Keratinocyte (primary cell): ENCODE measurements at regions not wholly inside any gene's neighbourhood (a gene's known extent, or its start where the extent isn't known, plus 50 kb on each side); places are given as distances from the start of the nearest gene placed in this dataset.

Source experiments
- DNase-seq: peaks from one replicate; pipeline ENCODE4 v3.0.0-alpha.2; 2011; ENCODE audit warnings: low read depth, missing footprints, low spot score
- FAIRE-seq: peaks from 2 replicates; lab custom pipeline; 2011; peaks lifted over from hg19 to GRCh38; lab: Jason Lieb, UNC
- H2AFZ ChIP-seq: 2 replicates; pipeline ENCODE4 v1.6.0; 2012; ENCODE audit warnings: low read length, control low read depth, inconsistent platforms; ENCODE audit not compliant: control insufficient read depth
- H3K27ac ChIP-seq: 2 replicates; pipeline ENCODE4 v1.5.1; 2011; ENCODE audit warnings: low read length; ENCODE audit not compliant: control insufficient read depth, insufficient read depth
- H3K27me3 ChIP-seq: 3 replicates; pipeline ENCODE4 v1.6.0; 2011; ENCODE audit warnings: low read length; ENCODE audit not compliant: control insufficient read depth, insufficient read depth; ENCODE audit errors: extremely low read depth
- H3K36me3 ChIP-seq, 2 experiments: 2 replicates in 1 of 2; 3 replicates in 1 of 2; pipeline ENCODE4 v1.5.1; 2011; ENCODE audit warnings: low read length in 2 of 2, mild to moderate bottlenecking in 1 of 2; ENCODE audit not compliant: control insufficient read depth in 2 of 2, insufficient read depth in 2 of 2; ENCODE audit errors: extremely low read depth in 1 of 2
- H3K4me1 ChIP-seq: 3 replicates; pipeline ENCODE4 v1.5.1; 2011; ENCODE audit warnings: low read length; ENCODE audit not compliant: control insufficient read depth, insufficient read depth; ENCODE audit errors: extremely low read depth
- H3K4me2 ChIP-seq: 3 replicates; pipeline ENCODE4 v1.6.0; 2011; ENCODE audit warnings: low read depth, low read length; ENCODE audit not compliant: control insufficient read depth, insufficient read depth; ENCODE audit errors: extremely low read depth
- H3K4me3 ChIP-seq, 3 experiments: fragments of 200-600 bp in 1 of 3; sonication (generic) in 1 of 3; 2 replicates in 2 of 3; 3 replicates in 1 of 3; pipeline ENCODE4 v1.5.1; 2011 to 2016; ENCODE audit warnings: low read length in 3 of 3, mild to moderate bottlenecking in 3 of 3, control low read depth in 2 of 3, inconsistent platforms in 1 of 3, low read depth in 1 of 3, mixed read lengths in 1 of 3, mixed run types in 1 of 3, moderate library complexity in 1 of 3; ENCODE audit not compliant: control insufficient read depth in 2 of 3, insufficient read depth in 2 of 3; ENCODE audit errors: extremely low read depth in 1 of 3
- H3K79me2 ChIP-seq: 2 replicates; pipeline ENCODE4 v1.6.0; 2012; ENCODE audit warnings: low read length; ENCODE audit not compliant: control insufficient read depth, insufficient read depth
- H3K9ac ChIP-seq: 3 replicates; pipeline ENCODE4 v1.6.0; 2011; ENCODE audit warnings: low read length; ENCODE audit not compliant: control insufficient read depth, insufficient read depth; ENCODE audit errors: extremely low read depth
- H3K9me1 ChIP-seq: 3 replicates; pipeline ENCODE4 v1.6.0; 2011; ENCODE audit warnings: low read length; ENCODE audit not compliant: control insufficient read depth, insufficient read depth; ENCODE audit errors: extremely low read depth
- H3K9me3 ChIP-seq: 2 replicates; pipeline ENCODE4 v1.5.1; 2012; ENCODE audit warnings: low read depth, low read length; ENCODE audit not compliant: control insufficient read depth
- H4K20me1 ChIP-seq: 3 replicates; pipeline ENCODE4 v1.6.0; 2011; ENCODE audit warnings: low read length; ENCODE audit not compliant: control insufficient read depth, insufficient read depth; ENCODE audit errors: extremely low read depth
- CTCF ChIP-seq, 3 experiments: IDR thresholded peaks in 1 of 3; conservative IDR thresholded peaks in 1 of 3; optimal IDR thresholded peaks in 1 of 3; 2 replicates in 2 of 3; 3 replicates in 1 of 3; pipeline versions ENCODE3 to v1.5.1; 2011; ENCODE audit warnings: low read length in 3 of 3, mild to moderate bottlenecking in 3 of 3, moderate library complexity in 2 of 3, control low read depth in 1 of 3, inconsistent platforms in 1 of 3; ENCODE audit not compliant: insufficient read depth in 2 of 3; ENCODE audit errors: extremely low read depth in 1 of 3
- EZH2 ChIP-seq: IDR thresholded peaks from one replicate; pipeline ENCODE4 v1.6.1; 2012; ENCODE audit warnings: inconsistent platforms, mild to moderate bottlenecking, low read length, moderate library complexity
- dilution Hi-C: fragments of 300-500 bp; cut with MboI; formaldehyde crosslinking; loops from one replicate; pipeline ENCODE4 v1.7.0; 2020; ENCODE audit warnings: low sequenced_read_pairs; ENCODE audit not compliant: extremely low pct_ligation_motif_present

GRCh38 chr6:147708170-147708569, 199.7 kb downstream of the SAMD5 start:
- Histone ChIP-seq H3K9me1 (no peaks in the 10 kb centered on the region), H3K4me1 (no peaks in the 10 kb centered on the region), H3K79me2 (no peaks in the 10 kb centered on the region), H2AFZ (no peak overlapping the region), H3K9me3 (no peaks in the 10 kb centered on the region), H3K4me2 (no peak overlapping the region), H4K20me1 (no peaks in the 10 kb centered on the region), H3K27me3 (no peaks in the 10 kb centered on the region), H3K4me3 (no peak overlapping the region), H3K9ac (no peak overlapping the region), H3K36me3 (no peaks in the 10 kb centered on the region), H3K27ac (no peak overlapping the region)
- no peak for DNase-seq
- dilution Hi-C loops = no loop called here
- TF ChIP-seq CTCF (optimal IDR thresholded peaks at IDR 0.05 in 1 of 3, IDR thresholded peaks at IDR 0.05 in 1 of 3, conservative IDR thresholded peaks at IDR 0.05 in 1 of 3; ENCODE audit: extremely low read depth in 1 of 3, insufficient read depth in 2 of 3, low read length in 3 of 3) (no peak), EZH2 (no peak)
- FAIRE-seq = no peak

GRCh38 chr6:147709396-147710272, 201.1 kb downstream of the SAMD5 start:
- no peak for FAIRE-seq

More at GRCh38 chr6:147709396-147710272, 201.1 kb downstream of the SAMD5 start:
- no peak for TF ChIP-seq EZH2
- no peak for TF ChIP-seq CTCF (optimal IDR thresholded peaks at IDR 0.05 in 1 of 3, IDR thresholded peaks at IDR 0.05 in 1 of 3, conservative IDR thresholded peaks at IDR 0.05 in 1 of 3; ENCODE audit: extremely low read depth in 1 of 3, insufficient read depth in 2 of 3, low read length in 3 of 3)
- H3K79me2 ChIP-seq = no peaks in the 10 kb centered on the region
- dilution Hi-C loops = no loop called here
- H3K4me2 ChIP-seq = no peak overlapping the region
- no peaks in the 10 kb centered on the region for H3K9me1 ChIP-seq
- no peaks in the 10 kb centered on the region for H3K36me3 ChIP-seq
- no peaks in the 10 kb centered on the region for H4K20me1 ChIP-seq
- H3K9me3 ChIP-seq = no peaks in the 10 kb centered on the region
- H3K4me3 ChIP-seq = no peak overlapping the region
- no peak overlapping the region for H2AFZ ChIP-seq
- H3K27ac ChIP-seq = no peak overlapping the region
- no peak overlapping the region for H3K9ac ChIP-seq
- H3K27me3 ChIP-seq = no peaks in the 10 kb centered on the region
- no peaks in the 10 kb centered on the region for H3K4me1 ChIP-seq
- DNase-seq = no peak
